ENCODE measurements at regions not wholly inside any gene's neighbourhood (a gene's known extent, or its start where the extent isn't known, plus 50 kb on each side); places are given as distances from the start of the nearest gene placed in this dataset.
"Not testable (repeated sequence)": the region's sequence is repeated elsewhere in the genome, so short reads cannot be mapped to it uniquely, and the experiment has no call there.

GRCh38 chr7:136303162-136303561, 326.0 kb upstream of the MTPN start:
- DNase-seq, result no peak

GRCh38 chr7:136302049-136302448, 324.9 kb upstream of the MTPN start:
- DNase-seq, result no peak

GRCh38 chr7:136294977-136295376, 317.8 kb upstream of the MTPN start:
- no peak for DNase-seq

DNA sequence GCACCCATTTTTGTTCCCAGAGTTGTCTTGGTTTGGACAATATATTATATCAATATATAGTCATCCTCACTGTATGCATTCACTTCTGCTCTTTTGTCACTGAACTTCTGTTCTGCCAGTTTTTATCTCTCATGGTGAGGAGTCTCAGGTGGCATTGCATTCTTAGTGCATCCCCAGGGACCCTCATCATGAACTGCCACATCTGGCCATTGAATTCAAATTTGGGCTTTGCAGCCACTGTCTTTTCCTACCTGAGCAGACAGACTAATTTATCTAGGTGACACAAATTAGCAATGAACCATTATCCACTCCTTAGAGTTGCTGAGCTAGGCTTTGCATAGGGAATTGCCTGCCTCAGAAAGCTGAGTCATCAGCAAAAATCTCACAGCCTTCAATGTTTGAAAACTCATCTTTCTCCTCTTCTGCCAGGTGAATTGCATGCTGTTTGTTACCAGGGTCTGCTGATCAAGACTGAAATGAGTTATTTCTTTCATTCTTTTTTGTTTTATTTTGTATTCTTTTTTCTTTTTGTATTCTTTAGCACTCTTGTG, 316.8 kb upstream of the MTPN start:
- DNase-seq, result no peak

DNA sequence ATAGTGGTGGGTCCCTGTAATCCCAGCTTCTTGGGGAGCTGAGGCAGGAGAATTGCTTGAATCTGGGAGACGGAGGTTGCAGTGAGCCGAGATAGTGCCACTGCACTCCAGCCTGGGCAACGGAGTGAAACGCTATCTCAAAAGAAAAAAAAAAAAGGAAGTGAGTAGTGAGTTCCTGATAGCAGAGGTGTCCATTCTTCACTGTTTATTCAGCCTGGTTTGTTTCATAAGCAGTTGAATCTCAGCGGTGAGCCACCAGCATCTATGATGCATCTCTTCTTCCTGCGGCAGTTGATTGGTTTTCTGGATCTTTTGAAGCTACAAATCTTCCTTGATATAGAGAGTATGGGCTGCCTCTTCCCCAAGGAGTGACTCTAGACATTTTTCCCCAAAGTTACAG, 316.1 kb upstream of the MTPN start:
- no peak for DNase-seq

DNA sequence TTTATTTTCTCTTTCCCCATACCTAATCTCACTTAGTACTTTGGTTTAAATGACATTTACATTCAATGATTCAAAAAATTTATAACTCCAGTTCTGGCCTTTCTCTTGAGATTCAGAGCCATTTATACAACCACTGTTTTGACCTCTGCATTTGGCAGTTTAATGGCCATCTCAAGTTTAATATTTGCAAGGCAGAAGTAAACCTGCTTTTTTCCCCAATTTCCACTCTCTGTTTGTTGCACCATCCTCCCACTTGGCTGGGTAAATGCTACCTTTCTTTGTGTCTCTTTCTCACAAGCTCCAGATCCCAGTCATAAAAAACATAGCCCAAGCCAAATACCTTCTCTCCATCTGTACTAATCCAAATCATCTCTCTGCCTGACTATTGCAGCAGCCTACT, 315.2 kb upstream of the MTPN start:
- DNase-seq, result no peak

- no peak for DNase-seq
Measured at GRCh38 chr7:136290351-136290750, 313.2 kb upstream of the MTPN start.

GRCh38 chr7:136278057-136278456, 300.9 kb upstream of the MTPN start:
- DNase-seq, result no peak

- DNase-seq, result no peak
Measured at GRCh38 chr7:136275794-136276193, 298.6 kb upstream of the MTPN start.

DNA sequence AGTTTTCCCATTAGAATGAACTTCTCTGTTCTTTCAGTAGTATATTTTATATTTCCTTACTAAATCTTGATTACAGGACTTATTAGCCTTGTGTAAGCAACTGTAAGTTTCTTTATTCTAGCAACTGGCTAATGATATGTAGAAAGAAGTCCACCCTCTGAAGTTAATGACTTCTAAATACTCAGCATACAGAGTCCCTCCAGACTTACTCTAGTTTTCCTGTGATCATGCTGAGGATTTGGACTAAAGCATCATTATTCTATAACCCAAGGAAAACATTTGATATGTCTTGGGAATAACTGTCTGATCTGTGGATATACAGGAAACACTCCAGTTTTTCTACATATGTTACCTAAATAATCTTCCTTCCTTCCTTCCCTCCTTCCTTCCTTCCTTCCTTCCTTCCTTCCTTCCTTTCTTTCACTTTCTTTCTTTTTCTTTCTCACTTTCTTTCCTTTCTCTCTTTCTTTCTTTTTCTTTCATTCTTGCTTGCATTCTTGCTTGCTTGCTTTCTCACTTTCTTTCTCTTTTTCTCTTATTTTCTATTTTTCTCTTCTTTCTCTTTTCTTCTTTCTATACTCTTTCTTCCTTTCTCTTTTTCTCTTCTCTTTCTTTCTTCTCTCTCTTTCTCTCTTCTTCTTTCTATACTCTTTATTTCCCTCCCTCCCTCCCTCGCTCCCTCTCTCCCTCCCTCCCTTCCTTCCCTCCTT, 297.6 kb upstream of the MTPN start:
- no peak for DNase-seq

- no peak for DNase-seq
Measured at GRCh38 chr7:136272934-136273333, 295.8 kb upstream of the MTPN start.

DNA sequence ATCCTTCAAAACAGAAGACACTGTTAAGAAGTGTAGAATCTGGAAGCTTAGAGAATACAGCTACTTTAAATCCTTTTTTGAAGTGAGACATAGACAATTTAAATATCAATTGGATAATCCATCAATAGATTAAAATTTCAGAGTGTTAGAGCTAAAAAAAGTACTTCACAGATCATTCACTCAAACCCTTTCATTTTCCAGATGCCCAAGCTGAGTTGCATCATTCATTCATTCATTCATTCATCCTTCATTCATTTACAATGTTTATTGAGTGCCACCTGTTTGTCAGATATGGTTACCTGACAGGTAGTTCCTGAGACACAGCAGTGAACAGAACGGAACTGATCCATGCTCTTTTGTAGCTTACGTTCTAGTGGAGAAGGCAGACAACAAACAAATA, 290.7 kb upstream of the MTPN start:
- no peak for DNase-seq

DNA sequence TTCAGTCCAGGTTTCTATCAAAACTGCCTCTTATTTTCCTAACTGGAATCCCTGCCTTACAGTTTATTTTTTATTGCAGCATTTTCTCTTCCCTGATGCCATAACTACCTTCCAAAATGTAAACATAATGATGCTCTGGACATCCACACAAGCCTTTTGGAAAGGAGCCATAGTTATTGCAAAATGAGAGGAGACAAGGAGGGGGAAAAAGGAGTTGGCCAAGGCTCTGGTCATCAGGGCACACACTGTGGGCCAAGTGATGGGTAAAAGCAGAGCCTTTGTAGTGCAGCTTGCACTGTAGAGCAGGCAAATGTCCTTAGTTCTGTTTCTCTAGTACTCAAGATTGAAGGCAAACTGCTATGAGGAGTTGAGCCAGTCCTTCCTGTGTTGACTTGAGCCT, 289.3 kb upstream of the MTPN start:
- no peak for DNase-seq

- not testable (repeated sequence) for DNase-seq
Measured at GRCh38 chr7:136264304-136264703, 287.1 kb upstream of the MTPN start.

GRCh38 chr7:136263112-136263860, 286.1 kb upstream of the MTPN start:
- DNase-seq, result not testable (repeated sequence)

GRCh38 chr7:136260591-136260990, 283.4 kb upstream of the MTPN start:
- not testable (repeated sequence) for DNase-seq

DNA sequence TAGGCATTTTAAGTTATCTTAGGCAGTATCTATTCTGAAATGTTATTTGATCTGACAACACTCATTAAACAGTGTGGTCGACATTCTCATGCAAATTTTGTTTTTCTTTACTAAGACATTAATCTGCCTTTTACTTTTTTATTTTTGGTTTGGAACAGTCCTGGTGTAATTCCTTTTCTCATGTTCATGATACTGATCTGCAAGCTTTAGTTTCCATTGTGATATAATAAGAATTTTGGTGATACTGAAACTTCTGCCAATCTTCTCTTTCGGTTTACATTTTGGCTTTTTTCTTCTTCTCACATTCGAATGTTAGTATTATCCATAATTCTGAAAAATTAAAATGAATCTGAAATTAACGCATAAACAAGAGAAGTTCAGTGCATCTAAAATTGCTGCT, 281.9 kb upstream of the MTPN start:
- DNase-seq, result no peak

- DNase-seq, result no peak
Measured at GRCh38 chr7:136256491-136256890, 279.3 kb upstream of the MTPN start.

GRCh38 chr7:136254148-136254547, 277.0 kb upstream of the MTPN start:
- DNase-seq, result no peak

DNA sequence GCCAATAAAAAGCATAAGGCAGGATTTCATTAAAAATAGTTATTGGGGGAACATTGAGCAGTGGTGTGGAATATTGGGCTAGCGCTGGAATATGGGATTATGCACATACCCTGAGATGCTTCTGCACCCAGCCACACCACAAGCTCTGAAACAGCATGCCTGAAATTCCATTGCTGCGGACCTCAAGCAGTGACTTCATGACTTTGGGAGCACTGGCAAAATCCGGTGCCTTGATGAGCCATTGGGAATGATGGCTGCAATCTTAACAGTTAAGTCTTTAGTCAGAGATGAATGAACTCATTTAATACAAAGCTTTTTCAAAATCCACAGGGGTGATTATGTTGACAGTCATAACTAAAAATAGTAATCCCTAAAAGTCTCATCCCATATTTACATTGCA, 274.7 kb upstream of the MTPN start:
- no peak for DNase-seq

GRCh38 chr7:136247211-136247610, 270.1 kb upstream of the MTPN start:
- no peak for DNase-seq

DNA sequence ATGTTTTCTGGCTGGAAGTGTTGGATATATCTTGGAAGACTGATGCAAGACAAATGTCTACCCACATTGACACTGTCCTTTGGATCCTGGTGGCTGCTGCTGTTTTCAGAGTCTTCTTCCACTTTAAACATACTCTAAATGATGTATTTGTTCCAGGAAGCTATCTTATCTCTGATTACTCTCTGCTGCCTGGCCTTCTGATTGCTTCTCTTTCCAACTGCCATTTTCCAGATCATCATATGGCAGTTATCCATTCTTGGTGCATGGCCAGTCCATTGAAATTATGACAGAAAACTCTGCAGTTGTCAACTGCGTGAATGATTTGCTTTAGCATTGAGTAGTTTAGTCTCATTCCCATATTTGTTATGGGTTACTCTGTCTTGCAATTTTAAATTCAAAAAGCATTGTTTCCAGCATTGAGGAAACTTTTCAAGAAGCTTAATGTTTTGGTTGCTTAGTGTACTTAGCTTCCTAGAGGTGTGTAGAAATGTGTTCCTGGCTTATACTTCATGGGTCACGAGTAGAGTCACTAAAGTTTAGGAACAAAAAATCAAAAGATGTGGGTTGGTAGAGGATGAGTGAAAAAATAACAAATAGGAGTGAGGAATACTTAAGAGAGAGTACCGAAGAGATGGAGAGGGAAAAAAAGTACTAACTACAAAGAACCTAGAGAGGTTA, 268.3 kb upstream of the MTPN start:
- no peak for DNase-seq

- DNase-seq, result no peak
Measured at GRCh38 chr7:136234040-136234439, 256.9 kb upstream of the MTPN start.

GRCh38 chr7:136230210-136230609, 253.1 kb upstream of the MTPN start:
- DNase-seq, result no peak
